GM12874 (cell line): ENCODE measurements at regions not wholly inside any gene's neighbourhood (a gene's known extent, or its start where the extent isn't known, plus 50 kb on each side); places are given as distances from the start of the nearest gene placed in this dataset.

Experiments used
- CTCF ChIP-seq: IDR thresholded peaks from 2 replicates; pipeline ENCODE4 v1.5.1; 2011; ENCODE audit warnings: low read depth, mild to moderate bottlenecking, control low read depth, low read length, moderate library complexity; ENCODE audit not compliant: insufficient read depth

GRCh38 chr2:67462738-67463496 lies 65.8 kb downstream of the ETAA1 start:
- no peak for TF ChIP-seq CTCF

GRCh38 chr2:67463810-67464209 lies 66.7 kb downstream of the ETAA1 start:
- no peak for TF ChIP-seq CTCF

- no peak for TF ChIP-seq CTCF
These were observed 68.5 kb downstream of the ETAA1 start for GRCh38 chr2:67465623-67466022.

GRCh38 chr2:67466734-67467133 lies 69.6 kb downstream of the ETAA1 start:
- no peak for TF ChIP-seq CTCF

- TF ChIP-seq CTCF = no peak
These were observed 74.5 kb downstream of the ETAA1 start for GRCh38 chr2:67471681-67472080.

GRCh38 chr2:67476809-67477790 lies 80.0 kb downstream of the ETAA1 start:
- TF ChIP-seq CTCF = 0 out of 2 replicates have a peak, but pooled peaks have one; percentile 1

GRCh38 chr2:67479261-67479660 lies 82.1 kb downstream of the ETAA1 start:
- no peak for TF ChIP-seq CTCF
